ENCODE measurements at regions not wholly inside any gene's neighbourhood (a gene's known extent, or its start where the extent isn't known, plus 50 kb on each side); places are given as distances from the start of the nearest gene placed in this dataset.
"Not testable (repeated sequence)": the region's sequence is repeated elsewhere in the genome, so short reads cannot be mapped to it uniquely, and the experiment has no call there.

GRCh38 chr1:146781235-146781634 is 156.9 kb upstream of the NBPF12 start:
- TF ChIP-seq POLR2A (IDR thresholded peaks at IDR 0.05; ENCODE audit: low read depth, low read length); CTCF (conservative IDR thresholded peaks at IDR 0.05; ENCODE audit: low read depth, low read length); USF2 (IDR thresholded peaks at IDR 0.05; ENCODE audit: low read depth, low read length); SMC3 (IDR thresholded peaks at IDR 0.05; ENCODE audit: low read depth, low read length); NFE2L2 (IDR thresholded peaks at IDR 0.05; ENCODE audit: low read depth, low read length); CHD1 (IDR thresholded peaks at IDR 0.05; ENCODE audit: low read depth, low read length); RFX5 (IDR thresholded peaks at IDR 0.05; ENCODE audit: low read depth, low read length); MAFK (IDR thresholded peaks at IDR 0.05; ENCODE audit: low read depth, low read length); CEBPB (IDR thresholded peaks at IDR 0.05; ENCODE audit: low read depth, low read length); ELK1 (IDR thresholded peaks at IDR 0.05; ENCODE audit: borderline replicate concordance, low read depth, low read length); RAD21 (IDR thresholded peaks at IDR 0.05; ENCODE audit: low read length); BHLHE40 (IDR thresholded peaks at IDR 0.05; ENCODE audit: low read depth, low read length); FOS (IDR thresholded peaks at IDR 0.05; ENCODE audit: low read depth, low read length); RCOR1 (IDR thresholded peaks at IDR 0.05; ENCODE audit: insufficient replicate concordance, low read length): not testable (repeated sequence)
